ENCODE measurements at regions not wholly inside any gene's neighbourhood (a gene's known extent, or its start where the extent isn't known, plus 50 kb on each side); places are given as distances from the start of the nearest gene placed in this dataset.

DNA sequence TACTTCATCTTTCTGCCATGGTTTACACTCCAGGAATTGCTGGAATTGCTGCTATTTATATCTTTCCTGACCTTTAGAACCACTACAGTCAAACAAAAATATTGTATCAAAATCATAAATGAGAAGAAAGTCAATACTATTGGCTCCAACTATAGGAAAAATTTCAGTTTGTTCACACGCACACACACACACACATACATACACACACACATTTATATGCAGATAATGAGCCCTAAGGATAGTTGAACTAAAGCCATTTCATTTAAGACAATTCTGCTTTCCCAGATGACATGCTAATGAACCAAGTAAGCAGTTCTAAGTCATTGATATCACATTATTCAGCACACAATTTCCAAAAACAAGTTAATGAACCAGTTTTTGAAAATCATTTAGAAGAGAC is 627.3 kb downstream of the PLOD2 start:
- TF ChIP-seq, protein P1, sequence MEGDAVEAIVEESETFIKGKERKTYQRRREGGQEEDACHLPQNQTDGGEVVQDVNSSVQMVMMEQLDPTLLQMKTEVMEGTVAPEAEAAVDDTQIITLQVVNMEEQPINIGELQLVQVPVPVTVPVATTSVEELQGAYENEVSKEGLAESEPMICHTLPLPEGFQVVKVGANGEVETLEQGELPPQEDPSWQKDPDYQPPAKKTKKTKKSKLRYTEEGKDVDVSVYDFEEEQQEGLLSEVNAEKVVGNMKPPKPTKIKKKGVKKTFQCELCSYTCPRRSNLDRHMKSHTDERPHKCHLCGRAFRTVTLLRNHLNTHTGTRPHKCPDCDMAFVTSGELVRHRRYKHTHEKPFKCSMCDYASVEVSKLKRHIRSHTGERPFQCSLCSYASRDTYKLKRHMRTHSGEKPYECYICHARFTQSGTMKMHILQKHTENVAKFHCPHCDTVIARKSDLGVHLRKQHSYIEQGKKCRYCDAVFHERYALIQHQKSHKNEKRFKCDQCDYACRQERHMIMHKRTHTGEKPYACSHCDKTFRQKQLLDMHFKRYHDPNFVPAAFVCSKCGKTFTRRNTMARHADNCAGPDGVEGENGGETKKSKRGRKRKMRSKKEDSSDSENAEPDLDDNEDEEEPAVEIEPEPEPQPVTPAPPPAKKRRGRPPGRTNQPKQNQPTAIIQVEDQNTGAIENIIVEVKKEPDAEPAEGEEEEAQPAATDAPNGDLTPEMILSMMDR (IDR thresholded peaks at IDR 0.05): no peak
- no peak for TF ChIP-seq POLR2A (IDR thresholded peaks at IDR 0.05)
